CD4-positive, alpha-beta T cell treated with Interleukin-6 for 4 hours (primary cell): ENCODE measurements at regions not wholly inside any gene's neighbourhood (a gene's known extent, or its start where the extent isn't known, plus 50 kb on each side); places are given as distances from the start of the nearest gene placed in this dataset.

ENCODE experiments used
- DNase-seq: peaks from one replicate; pipeline ENCODE4 v3.0.0-alpha.2; 2020; ENCODE audit warnings: mixed read lengths

- no peak for DNase-seq
Measured at GRCh38 chr22:46079093-46079860, 71.0 kb upstream of the PPARA start.

- DNase-seq = no peak
Measured at GRCh38 chr22:46079861-46080821, 70.2 kb upstream of the PPARA start.

GRCh38 chr22:46081036-46081830 is 69.1 kb upstream of the PPARA start:
- DNase-seq = no peak

- DNase-seq = no peak
Measured at GRCh38 chr22:46081831-46082210, 68.5 kb upstream of the PPARA start.

- no peak for DNase-seq
Measured at GRCh38 chr22:46082633-46083032, 67.7 kb upstream of the PPARA start.

- no peak for DNase-seq
Measured at GRCh38 chr22:46083383-46084350, 66.7 kb upstream of the PPARA start.

GRCh38 chr22:46084376-46084775 is 66.0 kb upstream of the PPARA start:
- DNase-seq = no peak

GRCh38 chr22:46084943-46085827 is 65.1 kb upstream of the PPARA start:
- no peak for DNase-seq

- no peak for DNase-seq
Measured at GRCh38 chr22:46085828-46086576, 64.3 kb upstream of the PPARA start.

GRCh38 chr22:46086577-46087335 is 63.6 kb upstream of the PPARA start:
- DNase-seq = no peak

- no peak for DNase-seq
Measured at GRCh38 chr22:46087336-46087690, 63.0 kb upstream of the PPARA start.

GRCh38 chr22:46087816-46088277 is 62.5 kb upstream of the PPARA start:
- DNase-seq = no peak

GRCh38 chr22:46088541-46089311 is 61.6 kb upstream of the PPARA start:
- DNase-seq = no peak

GRCh38 chr22:46089426-46090035 is 60.8 kb upstream of the PPARA start:
- no peak for DNase-seq

GRCh38 chr22:46090036-46090591 is 60.2 kb upstream of the PPARA start:
- no peak for DNase-seq

- DNase-seq = no peak
Measured at GRCh38 chr22:46090631-46091201, 59.6 kb upstream of the PPARA start.

GRCh38 chr22:46091277-46091977 is 58.9 kb upstream of the PPARA start:
- no peak for DNase-seq
